Stromal cell of bone marrow (primary cell): ENCODE measurements at regions not wholly inside any gene's neighbourhood (a gene's known extent, or its start where the extent isn't known, plus 50 kb on each side); places are given as distances from the start of the nearest gene placed in this dataset.
"Not testable (repeated sequence)": the region's sequence is repeated elsewhere in the genome, so short reads cannot be mapped to it uniquely, and the experiment has no call there.

Source experiments
- DNase-seq: peaks from one replicate; pipeline ENCODE4 v3.0.0-alpha.2; 2012; ENCODE audit warnings: low read depth

GRCh38 chr7:106523482-106523881, 137.5 kb downstream of the CCDC71L start:
- no peak for DNase-seq

GRCh38 chr7:106522696-106523095, 138.3 kb downstream of the CCDC71L start:
- DNase-seq, result no peak

GRCh38 chr7:106521541-106521940, 139.4 kb downstream of the CCDC71L start:
- no peak for DNase-seq

- no peak for DNase-seq
These were observed 139.9 kb downstream of the CCDC71L start for GRCh38 chr7:106520962-106521514.

GRCh38 chr7:106518967-106519366, 142.0 kb downstream of the CCDC71L start:
- no peak for DNase-seq

- DNase-seq, result no peak
These were observed 142.7 kb downstream of the CCDC71L start for GRCh38 chr7:106518239-106518638.

- DNase-seq, result no peak
These were observed 143.4 kb downstream of the CCDC71L start for GRCh38 chr7:106517508-106517907.

- peak; percentile 21 for DNase-seq
These were observed 145.6 kb downstream of the CCDC71L start for GRCh38 chr7:106515321-106515720.

GRCh38 chr7:106514881-106515280, 146.1 kb downstream of the CCDC71L start:
- peak; percentile 27 for DNase-seq

GRCh38 chr7:106512217-106512616, 148.7 kb downstream of the CCDC71L start:
- DNase-seq, result no peak

GRCh38 chr7:106504645-106505044, 156.3 kb downstream of the CCDC71L start:
- no peak for DNase-seq

GRCh38 chr7:106504207-106504606, 156.8 kb downstream of the CCDC71L start:
- no peak for DNase-seq

GRCh38 chr7:106503626-106504025, 157.3 kb downstream of the CCDC71L start:
- DNase-seq, result no peak

- no peak for DNase-seq
These were observed 159.1 kb downstream of the CCDC71L start for GRCh38 chr7:106501605-106502580.

- no peak for DNase-seq
These were observed 161.1 kb downstream of the CCDC71L start for GRCh38 chr7:106499897-106500296.

GRCh38 chr7:106498005-106498404, 163.0 kb downstream of the CCDC71L start:
- not testable (repeated sequence) for DNase-seq

- DNase-seq, result no peak
These were observed 167.8 kb downstream of the CCDC71L start for GRCh38 chr7:106493041-106493731.

- DNase-seq, result no peak
These were observed 172.5 kb downstream of the CCDC71L start for GRCh38 chr7:106488465-106488864.

GRCh38 chr7:106487892-106488291, 173.1 kb downstream of the CCDC71L start:
- DNase-seq, result no peak

- no peak for DNase-seq
These were observed 174.6 kb downstream of the CCDC71L start for GRCh38 chr7:106486331-106486730.

GRCh38 chr7:106485919-106486318, 175.0 kb downstream of the CCDC71L start:
- no peak for DNase-seq

- DNase-seq, result peak; percentile 64
These were observed 175.9 kb downstream of the CCDC71L start for GRCh38 chr7:106485031-106485551.

- no peak for DNase-seq
These were observed 176.4 kb downstream of the CCDC71L start for GRCh38 chr7:106484562-106484961.
